Motor neuron (in vitro differentiated cells): ENCODE measurements at regions not wholly inside any gene's neighbourhood (a gene's known extent, or its start where the extent isn't known, plus 50 kb on each side); places are given as distances from the start of the nearest gene placed in this dataset.

Experiments used
- ATAC-seq, 8 experiments: fragments of 200-7000 bp; cut with Tn5 transposase; replicated peaks in 6 of 8; 2 replicates each; pipeline ENCODE4 v1.8.0; 2021; ENCODE audit warnings: mild to moderate bottlenecking in 8 of 8, moderate library complexity in 8 of 8
- H3K27ac ChIP-seq, 2 donors: fragments of 250-450 bp; sonication (Bioruptor Pico); 2 replicates each; pipeline ENCODE4 v1.9.0; 2021; ENCODE audit warnings: antibody characterized with exemption in 2 of 2, mild to moderate bottlenecking in 2 of 2, moderate library complexity in 1 of 2
- H3K4me1 ChIP-seq, 2 donors: fragments of 250-450 bp; sonication (Bioruptor Pico); replicated peaks in 1 of 2; 2 replicates each; pipeline ENCODE4 v1.6.1; 2021; ENCODE audit warnings: antibody characterized with exemption in 2 of 2, mild to moderate bottlenecking in 2 of 2, moderate library complexity in 1 of 2
- H3K4me3 ChIP-seq, 5 donors: fragments of 250-450 bp; sonication (Bioruptor Pico); 2 replicates each; pipeline ENCODE4 v1.9.0; 2021; ENCODE audit warnings: antibody characterized with exemption in 5 of 5, mild to moderate bottlenecking in 5 of 5, moderate library complexity in 4 of 5
- WGBS, 10 experiments: fragments of 450-650 bp; shearing (Covaris generic); methylation state at CpG; one replicate each; pipeline ENCODE4 v1.0.0; 2022; 5-methylcytosine and 5-hydroxymethylcytosine counted together
- in situ Hi-C, 9 experiments: fragments of 400-800 bp; cut with MboI; loops; one replicate each; pipeline ENCODE4 v1.15.0; 2021; ENCODE audit warnings: low sequenced_read_pairs in 9 of 9, low pct_unique_long_range_greater_than_20kb in 2 of 9; ENCODE audit not compliant: unreplicated experiment in 9 of 9

DNA sequence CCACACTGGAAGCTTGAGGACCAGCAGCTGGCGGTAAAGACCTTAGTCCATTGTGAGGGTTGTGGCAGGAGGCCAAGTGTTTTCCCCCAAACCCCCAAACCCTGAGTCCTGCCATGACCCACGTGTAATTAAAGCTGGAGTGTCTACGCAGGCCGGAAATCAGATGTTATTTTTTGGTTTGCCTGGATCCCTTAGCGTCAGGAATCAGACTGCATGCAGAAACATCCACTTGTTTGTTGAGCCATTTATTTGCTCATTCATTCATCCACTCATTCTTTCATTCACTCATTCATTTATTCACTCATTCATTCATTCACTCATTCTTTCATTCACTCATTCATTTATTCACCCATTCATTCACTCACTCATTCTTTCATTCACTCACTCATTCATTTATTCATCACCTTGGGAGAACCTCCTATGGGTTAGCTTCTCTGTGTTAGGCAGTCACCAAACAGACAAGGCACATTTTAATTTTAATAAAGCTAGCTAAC, 313.1 kb downstream of the MAF start:
- no peak overlapping the region for H3K4me3 ChIP-seq
- no peak for ATAC-seq
- peaks cover 7 to 11% of the 10 kb centered on the region in 2 donors for H3K4me1 ChIP-seq
- no peak overlapping the region for H3K27ac ChIP-seq
- WGBS, 10 experiments = 20 to 100% (median 56%) methylated on average over 1 to 5 of the region's 5 CpGs
- in situ Hi-C loops = no loop called here

DNA sequence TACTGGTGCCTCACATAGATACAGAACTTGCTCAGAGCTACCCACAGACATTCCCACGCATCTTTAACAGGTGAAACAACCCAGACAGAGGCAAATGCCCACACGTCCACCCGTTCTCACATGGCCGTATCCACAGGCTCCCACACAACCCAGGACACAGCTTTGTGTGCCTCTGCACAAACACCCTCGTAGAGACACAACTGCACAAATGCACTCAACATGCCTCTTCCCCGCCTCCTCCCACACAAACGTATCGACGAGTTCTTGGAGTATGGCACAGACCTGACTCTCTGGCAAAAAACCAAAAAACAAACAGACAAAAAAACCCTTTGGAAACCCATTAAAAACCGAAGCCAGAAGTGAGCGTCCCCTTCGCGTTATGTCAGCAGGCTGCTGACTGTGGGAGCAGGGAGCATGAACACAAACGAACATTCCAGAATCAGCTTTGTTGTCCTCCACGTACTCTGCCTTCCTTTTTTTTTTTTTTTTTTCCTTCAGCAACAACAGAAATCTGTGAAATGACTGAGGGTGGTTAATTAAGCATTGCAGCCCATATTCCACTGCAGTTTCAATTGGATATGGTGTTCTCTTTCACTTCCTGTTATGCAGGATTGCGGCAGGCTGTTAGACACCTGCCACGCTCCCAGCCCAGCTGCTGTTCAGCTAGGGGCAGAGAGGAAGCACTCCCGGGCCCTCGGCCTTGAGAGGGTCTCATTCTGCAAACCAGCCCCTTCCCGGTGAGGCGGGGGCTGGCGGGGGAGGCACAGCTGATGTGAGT, 313.7 kb downstream of the MAF start:
- ATAC-seq = peak in 6 of 8 experiments; percentile 64 to 94 (median 82)
- Histone ChIP-seq H3K4me1 (peaks cover 7 to 11% of the 10 kb centered on the region in 2 donors), H3K4me3 (no peak overlapping the region), H3K27ac (no peak overlapping the region)
- 12 to 90% (median 50%) methylated on average over 2 to 15 of the region's 22 CpGs; no CpG with 5 or more reads in 1 of the 10 experiments for WGBS, 10 experiments
- in situ Hi-C loops = no loop called here

DNA sequence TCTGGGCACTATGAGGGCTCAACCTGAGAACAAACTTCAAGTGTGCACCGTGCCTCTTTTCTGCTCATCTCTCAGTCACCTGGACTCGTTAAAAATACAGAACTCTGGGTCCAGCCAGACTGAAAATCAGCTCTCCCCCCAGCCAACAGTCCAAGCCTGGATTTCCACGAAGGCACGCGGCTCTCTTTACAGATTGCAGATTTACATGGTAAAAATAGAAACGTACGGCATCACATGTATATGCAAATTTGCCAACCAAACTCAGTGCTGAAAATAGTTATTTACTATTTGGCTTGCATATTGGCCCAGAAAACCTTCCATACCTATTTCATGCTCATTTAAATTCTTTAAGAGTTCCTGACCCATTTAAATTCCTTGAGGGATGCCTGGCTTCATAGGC, 315.8 kb downstream of the MAF start:
- H3K4me3 ChIP-seq = no peak overlapping the region
- ATAC-seq = peak in 2 of 8 experiments; percentile 86 to 92
- in situ Hi-C loops = no loop called here

DNA sequence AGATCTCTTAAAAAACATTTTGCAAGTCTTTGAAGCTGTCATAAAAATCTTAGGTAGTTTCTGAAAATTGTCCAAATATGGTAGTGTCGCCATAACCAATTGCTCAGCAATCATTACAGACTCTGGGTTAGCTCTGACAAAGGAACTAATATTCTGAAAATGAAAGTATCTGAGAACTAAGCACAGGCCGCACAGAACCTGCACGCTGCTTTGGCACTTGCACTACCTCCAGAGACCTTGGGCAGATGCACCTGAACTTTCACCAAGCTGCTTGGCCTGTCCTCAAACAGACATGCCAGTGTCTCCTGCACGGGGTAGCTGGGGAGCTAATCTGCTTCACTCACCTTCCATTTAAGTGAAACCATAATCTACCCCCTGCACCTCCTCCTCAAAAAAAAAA, 317.0 kb downstream of the MAF start:
- Histone ChIP-seq H3K4me1 (peaks cover 7 to 11% of the 10 kb centered on the region in 2 donors), H3K27ac (no peak overlapping the region), H3K4me3 (no peak overlapping the region)
- in situ Hi-C loops = no loop called here
- 30 to 100% (median 89%) methylated on average over 1 to 4 of the region's 4 CpGs; no CpG with 5 or more reads in 1 of the 10 experiments for WGBS, 10 experiments
- ATAC-seq = no peak

More for the DNA sequence above, 315.8 kb downstream of the MAF start:
- Histone ChIP-seq H3K27ac (no peak overlapping the region), H3K4me1 (peaks cover 7 to 11% of the 10 kb centered on the region in 2 donors)
- 0 to 88% (median 37%) methylated on average over 2 to 7 of the region's 7 CpGs; no CpG with 5 or more reads in 1 of the 10 experiments for WGBS, 10 experiments

DNA sequence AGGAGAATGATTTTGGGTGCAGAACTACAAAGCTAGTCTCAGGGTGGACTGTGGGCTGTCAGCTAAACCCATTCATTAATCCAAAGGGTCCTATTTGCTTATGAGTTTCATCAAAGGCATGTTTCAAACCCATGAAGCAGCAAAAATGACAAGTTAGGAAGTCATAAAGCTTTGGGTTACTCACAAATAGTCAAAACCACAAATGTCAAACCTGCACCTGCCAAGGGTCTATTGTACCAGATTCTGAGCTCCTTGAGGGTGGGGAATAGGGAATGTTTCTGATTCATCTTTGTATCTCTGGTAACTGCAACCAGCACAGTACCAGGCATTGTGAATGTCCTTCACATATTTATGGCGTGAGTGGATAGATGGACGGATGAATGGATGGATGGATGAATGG, 317.7 kb downstream of the MAF start:
- peaks cover 7 to 11% of the 10 kb centered on the region in 2 donors for H3K4me1 ChIP-seq
- 44 to 100% (median 89%) methylated on average over 1 to 2 of the region's 2 CpGs; no CpG with 5 or more reads in 1 of the 10 experiments for WGBS, 10 experiments
- in situ Hi-C loops = no loop called here
- no peak overlapping the region for H3K4me3 ChIP-seq
- no peak overlapping the region for H3K27ac ChIP-seq
- no peak for ATAC-seq

DNA sequence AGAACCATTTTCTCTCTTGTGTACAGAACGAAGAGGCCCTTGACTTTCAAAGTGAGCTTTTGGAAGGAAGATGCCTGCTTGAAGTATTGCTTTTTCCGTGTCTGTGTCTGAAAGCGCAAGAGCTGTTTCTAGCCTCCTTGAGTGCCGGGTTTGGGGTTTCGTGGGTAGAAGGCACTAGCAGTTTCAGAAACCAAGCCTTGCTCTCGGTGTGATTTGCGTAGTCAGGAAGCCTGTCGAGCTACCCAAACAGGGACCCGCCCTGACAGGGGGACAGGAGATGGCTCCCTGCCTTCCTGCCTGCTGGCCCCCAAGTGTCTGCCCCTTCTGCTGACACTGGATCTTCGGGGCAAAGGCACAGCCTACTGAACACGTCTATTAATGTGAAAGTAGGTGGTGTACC, 322.0 kb downstream of the MAF start:
- ATAC-seq = no peak
- in situ Hi-C loops = no loop called here

DNA sequence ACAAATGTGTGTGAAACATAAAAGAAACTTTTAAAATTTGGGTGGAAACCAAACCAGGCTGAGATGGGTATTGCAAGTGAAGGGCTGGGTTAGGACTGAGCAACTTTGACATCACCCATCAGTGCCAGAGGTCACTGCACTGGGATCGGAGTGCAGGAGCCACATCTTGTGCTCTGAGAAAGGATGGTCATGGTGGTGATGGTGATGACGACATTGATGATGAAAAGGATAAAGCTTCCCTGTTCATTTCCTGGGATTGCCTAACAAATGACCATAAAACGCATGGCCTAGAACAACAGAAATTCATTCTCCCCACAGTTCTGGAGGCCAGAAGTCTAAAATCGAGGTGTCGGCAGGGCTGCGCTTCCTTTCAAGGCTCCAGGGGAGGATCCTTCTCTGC, 324.0 kb downstream of the MAF start:
- in situ Hi-C loops = no loop called here
- no peak for ATAC-seq
- Histone ChIP-seq H3K4me3 (no peak overlapping the region), H3K4me1 (no peaks in the 10 kb centered on the region), H3K27ac (no peak overlapping the region)
- 20 to 100% (median 83%) methylated on average over 1 to 4 of the region's 6 CpGs; no CpG with 5 or more reads in 2 of the 10 experiments for WGBS, 10 experiments

More for the DNA sequence above, 322.0 kb downstream of the MAF start:
- H3K4me3 ChIP-seq = no peak overlapping the region
- H3K27ac ChIP-seq = no peak overlapping the region
- H3K4me1 ChIP-seq = no peaks in the 10 kb centered on the region
- 18 to 89% (median 68%) methylated on average over 1 to 8 of the region's 11 CpGs; no CpG with 5 or more reads in 1 of the 10 experiments for WGBS, 10 experiments

DNA sequence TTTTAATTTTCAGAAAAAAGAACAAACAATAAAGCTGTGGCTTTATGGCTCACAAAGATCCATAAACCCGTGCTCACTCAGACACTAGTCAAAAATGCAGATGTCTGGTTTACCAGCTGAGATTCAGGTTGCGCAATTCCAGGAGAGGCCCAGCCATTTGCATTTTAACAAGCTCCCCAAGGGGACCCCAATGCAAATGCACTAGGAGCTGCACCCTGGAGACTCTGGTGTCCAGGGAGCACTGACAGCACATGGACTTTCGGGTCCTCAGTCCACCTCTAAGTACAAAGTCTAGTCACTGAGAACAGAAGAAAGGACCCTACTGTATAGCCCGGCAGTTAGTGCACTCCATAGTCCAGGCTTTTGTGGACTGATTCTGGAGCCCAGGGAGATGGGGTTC, 326.3 kb downstream of the MAF start:
- Histone ChIP-seq H3K27ac (no peak overlapping the region), H3K4me1 (no peaks in the 10 kb centered on the region), H3K4me3 (no peak overlapping the region)
- in situ Hi-C loops = no loop called here
- peak in 3 of 8 experiments; percentile 40 to 79 (median 73) for ATAC-seq
- WGBS, 10 experiments = 20 to 82% (median 63%) methylated on average over 1 to 4 of the region's 4 CpGs; no CpG with 5 or more reads in 3 of the 10 experiments

DNA sequence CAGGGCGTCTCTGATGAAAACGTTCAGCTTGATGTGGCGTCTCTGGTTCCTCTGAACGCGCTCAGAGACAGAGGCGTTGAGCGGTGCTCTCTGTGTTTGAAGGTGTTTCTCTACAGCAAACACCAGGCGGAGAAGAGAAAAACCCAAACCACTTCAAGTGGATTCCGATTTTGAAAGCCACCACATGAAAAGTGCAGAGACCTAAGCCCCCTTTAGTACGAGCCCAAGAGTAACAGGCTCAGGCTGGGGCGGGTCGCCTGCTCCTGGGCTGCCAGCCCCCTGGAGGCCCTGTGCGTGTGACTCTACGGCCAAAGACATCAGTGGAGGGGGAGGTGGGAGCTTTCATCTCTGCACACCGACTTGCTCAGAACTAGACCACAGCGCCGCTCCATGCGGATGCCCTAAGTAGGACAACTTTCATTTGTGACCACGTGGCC, 328.4 kb downstream of the MAF start:
- 50 to 100% (median 87%) methylated on average over 1 to 9 of the region's 19 CpGs; no CpG with 5 or more reads in 4 of the 10 experiments for WGBS, 10 experiments
- in situ Hi-C loops = no loop called here
- Histone ChIP-seq H3K4me3 (no peak overlapping the region), H3K4me1 (no peaks in the 10 kb centered on the region), H3K27ac (no peak overlapping the region)
- ATAC-seq = no peak

DNA sequence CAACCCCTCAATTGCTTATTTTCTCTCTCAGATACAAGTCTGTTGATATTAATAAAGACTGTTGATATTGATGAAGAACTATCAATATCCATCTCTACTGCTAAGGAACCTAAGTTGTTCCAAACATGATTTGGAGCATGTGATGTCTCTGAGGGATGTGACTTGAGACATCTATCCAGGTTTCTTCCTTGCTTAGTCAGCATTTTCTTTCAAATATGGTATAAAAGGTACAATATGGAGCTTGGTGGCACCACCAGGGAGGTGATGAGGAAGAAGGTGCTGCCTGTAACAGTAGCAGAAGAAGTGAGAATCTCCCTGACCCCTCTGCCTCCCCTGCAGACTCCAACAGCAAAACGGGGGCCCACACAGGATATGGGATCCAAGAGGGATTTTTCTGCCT, 329.0 kb downstream of the MAF start:
- ATAC-seq = no peak
- Histone ChIP-seq H3K4me1 (no peaks in the 10 kb centered on the region), H3K27ac (no peak overlapping the region), H3K4me3 (no peak overlapping the region)
- 0 to 11% methylated on average over 1 of the region's 1 CpG; no CpG with 5 or more reads in 8 of the 10 experiments for WGBS, 10 experiments
- in situ Hi-C loops = no loop called here

DNA sequence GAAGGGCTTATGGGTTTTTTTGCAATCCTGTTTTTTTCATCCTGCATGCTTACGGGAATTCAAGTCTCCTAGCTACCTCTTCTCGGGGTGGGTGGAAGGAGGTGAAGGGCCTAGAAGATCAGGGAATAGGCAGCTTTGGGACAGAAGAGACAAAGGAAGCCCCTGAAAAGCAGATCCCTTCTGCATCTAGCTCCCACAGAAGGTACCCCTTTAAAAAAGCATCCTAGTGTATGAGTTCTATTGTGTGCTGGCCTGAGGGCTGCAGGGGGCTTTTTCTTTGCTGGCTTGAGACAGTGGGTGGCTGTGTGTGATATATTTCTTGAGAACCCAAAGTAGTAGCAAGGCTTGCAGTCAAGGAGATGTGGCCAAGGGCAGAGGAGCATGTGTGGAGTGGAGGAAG, 330.5 kb downstream of the MAF start:
- WGBS, 10 experiments = 40 to 100% (median 90%) methylated on average over 1 to 2 of the region's 2 CpGs; no CpG with 5 or more reads in 5 of the 10 experiments
- in situ Hi-C loops = no loop called here
- ATAC-seq = no peak
- no peak overlapping the region for H3K27ac ChIP-seq
- H3K4me1 ChIP-seq = no peaks in the 10 kb centered on the region
- no peak overlapping the region for H3K4me3 ChIP-seq

DNA sequence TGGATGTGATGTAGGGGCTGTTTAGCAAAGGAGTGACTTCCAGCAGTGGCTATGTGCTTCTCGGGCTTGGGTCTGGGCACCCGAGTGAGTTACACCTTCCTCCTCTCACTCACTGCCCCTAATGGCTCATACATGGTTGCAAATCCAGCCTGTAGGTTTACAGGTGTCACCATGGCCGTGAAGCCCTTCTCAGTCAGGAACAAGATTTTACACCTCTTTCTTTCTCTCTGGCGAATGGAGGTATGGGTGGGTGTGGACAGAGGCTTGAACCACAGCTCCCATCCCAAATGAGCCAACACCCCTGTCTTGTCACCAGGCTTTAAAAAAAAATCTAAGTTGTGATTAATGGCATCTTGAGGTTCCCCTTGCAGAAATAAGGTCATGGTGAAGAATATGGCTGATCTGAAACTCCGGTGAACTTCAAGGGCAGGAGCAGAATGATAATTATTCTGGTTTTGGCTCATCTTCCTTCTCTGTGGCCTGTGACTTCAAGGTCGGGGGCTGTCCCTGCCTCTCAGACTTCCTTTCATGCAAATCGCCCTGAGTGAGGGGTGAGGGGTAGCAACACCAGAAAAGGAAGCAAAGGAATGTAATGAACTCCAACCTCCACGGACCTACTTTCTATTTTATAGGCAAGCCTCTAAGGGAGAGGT, 331.2 kb downstream of the MAF start:
- no peak overlapping the region for H3K27ac ChIP-seq
- WGBS, 10 experiments = 11 to 79% (median 62%) methylated on average over 2 to 8 of the region's 8 CpGs; no CpG with 5 or more reads in 1 of the 10 experiments
- ATAC-seq = no peak
- no peak overlapping the region for H3K4me3 ChIP-seq
- no peaks in the 10 kb centered on the region for H3K4me1 ChIP-seq
- in situ Hi-C loops = no loop called here

DNA sequence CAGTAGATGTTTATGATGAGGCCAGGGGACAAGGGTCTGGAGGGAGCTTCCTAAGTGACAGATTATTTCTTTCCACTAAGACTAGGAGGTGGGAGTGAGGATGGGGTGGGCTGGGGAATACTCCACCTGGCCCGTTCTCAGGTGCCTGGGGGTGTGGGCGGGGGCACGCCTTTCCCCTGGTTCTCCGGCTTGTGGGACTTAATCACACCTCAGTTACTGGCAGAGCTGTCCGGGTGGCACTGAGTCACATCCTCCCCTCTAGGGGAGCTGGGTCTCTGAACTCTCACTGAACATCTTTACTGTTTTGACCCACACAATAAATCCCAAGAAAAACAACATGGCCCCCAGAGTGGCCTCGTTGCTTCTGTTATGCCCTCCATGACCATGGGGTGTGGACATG, 332.8 kb downstream of the MAF start:
- in situ Hi-C loops = no loop called here
- no peak overlapping the region for H3K4me3 ChIP-seq
- H3K27ac ChIP-seq = no peak overlapping the region
- ATAC-seq = no peak
- WGBS, 10 experiments = 73% methylated on average over 2 of the region's 6 CpGs; no CpG with 5 or more reads in 9 of the 10 experiments
- H3K4me1 ChIP-seq = no peaks in the 10 kb centered on the region
